Mammary epithelial cell (primary cell): ENCODE measurements at regions not wholly inside any gene's neighbourhood (a gene's known extent, or its start where the extent isn't known, plus 50 kb on each side); places are given as distances from the start of the nearest gene placed in this dataset.

ENCODE experiments used
- CTCF ChIP-seq, 2 donors: IDR thresholded peaks in 1 of 2; conservative IDR thresholded peaks in 1 of 2; 2 replicates each; pipeline ENCODE4 v1.5.1; 2011 to 2012; ENCODE audit warnings: inconsistent platforms in 2 of 2, low read length in 2 of 2, mild to moderate bottlenecking in 2 of 2, control low read depth in 1 of 2, low read depth in 1 of 2; ENCODE audit not compliant: insufficient read depth in 1 of 2; ENCODE audit errors: extremely low read depth in 1 of 2
- EZH2 ChIP-seq: IDR thresholded peaks from 2 replicates; pipeline ENCODE4 v1.6.1; 2012; ENCODE audit warnings: low read length, inconsistent platforms, borderline replicate concordance

- no peak for TF ChIP-seq CTCF (conservative IDR thresholded peaks at IDR 0.05 in 1 of 2, IDR thresholded peaks at IDR 0.05 in 1 of 2; ENCODE audit: extremely low read depth in 1 of 2, insufficient read depth in 1 of 2, low read depth in 1 of 2, low read length in 2 of 2)
- TF ChIP-seq EZH2 = no peak
Observed at GRCh38 chr2:101566632-101567228, 91.8 kb upstream of the RFX8 start.
